K562 (cell line): ENCODE measurements at regions not wholly inside any gene's neighbourhood (a gene's known extent, or its start where the extent isn't known, plus 50 kb on each side); places are given as distances from the start of the nearest gene placed in this dataset.

ENCODE experiments used
- ATAC-seq: fragments of 200-7000 bp; cut with Tn5 transposase; 3 replicates; pipeline ENCODE4 v1.9.1; 2020; ENCODE audit warnings: moderate library complexity
- BruUV-seq: library from RNA; stranded (reverse); fragments of 400-500 nt; replicated peaks from 2 replicates; lab custom pipeline; 2021; lab: Mats Ljungman, UMichigan
- CTCF ChIA-PET: fragments of 300-600 bp; formaldehyde crosslinking; extraction: SDS; loops from one replicate; lab custom pipeline; 2021; ENCODE audit warnings: low intra/inter-chr PET ratio; lab: Yijun Ruan, JAX
- POLR2A ChIA-PET: fragments of 300-600, 350-650 bp; sonication (Branson Sonifier 250); formaldehyde crosslinking; extraction: SDS; loops from one replicate; lab custom pipeline; 2021; ENCODE audit warnings: antibody characterized with exemption, inconsistent platforms; lab: Yijun Ruan, JAX
- DNase-seq, 4 experiments: peaks; one replicate each; pipeline versions ENCODE4 v3.0.0 to v3.0.0-alpha.2; 2011 to 2018; ENCODE audit warnings: low spot score in 3 of 4, mixed read lengths in 3 of 4; ENCODE audit errors: extremely low read depth in 1 of 4
- FAIRE-seq: peaks from 2 replicates; lab custom pipeline; 2011; peaks lifted over from hg19 to GRCh38; lab: Jason Lieb, UNC
- H2AFZ ChIP-seq: 2 replicates; pipeline ENCODE4 v1.6.0; 2011; ENCODE audit warnings: low read depth, low read length, control low read depth, inconsistent platforms
- H3K27ac ChIP-seq: fragments of 200-600 bp; 3 replicates; pipeline ENCODE4 v1.8.0; 2011; ENCODE audit warnings: low read depth, mild to moderate bottlenecking, control low read depth, inconsistent platforms, low read length, moderate library complexity, mixed read lengths; ENCODE audit errors: extremely low read depth
- H3K27me3 ChIP-seq, 2 experiments: fragments of 300-600 bp in 1 of 2; 2 replicates in 1 of 2; 3 replicates in 1 of 2; pipeline versions ENCODE4 v1.6.0 to v1.8.0; 2011; ENCODE audit warnings: inconsistent platforms in 2 of 2, low read length in 2 of 2, mild to moderate bottlenecking in 1 of 2, mixed read lengths in 1 of 2, moderate library complexity in 1 of 2; ENCODE audit not compliant: control insufficient read depth in 2 of 2, insufficient read depth in 2 of 2
- H3K36me3 ChIP-seq: fragments of 300-600 bp; 3 replicates; pipeline ENCODE4 v1.8.0; 2011; ENCODE audit warnings: mild to moderate bottlenecking, low read length, inconsistent platforms; ENCODE audit not compliant: control insufficient read depth, insufficient read depth
- H3K4me1 ChIP-seq, 2 experiments: fragments of 200-600 bp in 1 of 2; replicated peaks in 1 of 2; 2 replicates in 1 of 2; 3 replicates in 1 of 2; pipeline versions ENCODE4 v1.5.1 to v1.8.0; 2011; ENCODE audit warnings: inconsistent platforms in 2 of 2, low read length in 2 of 2, mild to moderate bottlenecking in 1 of 2, mixed read lengths in 1 of 2, moderate library complexity in 1 of 2; ENCODE audit not compliant: control insufficient read depth in 2 of 2, insufficient read depth in 2 of 2
- H3K4me2 ChIP-seq: 2 replicates; pipeline ENCODE4 v1.6.1; 2011; ENCODE audit warnings: low read length, control low read depth, inconsistent platforms, mixed read lengths; ENCODE audit not compliant: insufficient read depth
- H3K4me3 ChIP-seq: fragments of 200-600 bp; sonication (generic), shearing (Covaris generic); 2 replicates; pipeline ENCODE4 v1.5.1; 2016; ENCODE audit warnings: control low read depth, inconsistent platforms
- H3K79me2 ChIP-seq: fragments of 200-600 bp; 3 replicates; pipeline ENCODE4 v1.8.0; 2011; ENCODE audit warnings: low read length, inconsistent platforms; ENCODE audit not compliant: control insufficient read depth, insufficient read depth
- H3K9ac ChIP-seq, 2 experiments: 2 replicates each; pipeline versions ENCODE4 v1.6.0 to v1.6.1; 2011; ENCODE audit warnings: low read depth in 2 of 2, low read length in 2 of 2, control low read depth in 1 of 2, inconsistent platforms in 1 of 2, mild to moderate bottlenecking in 1 of 2, mixed read lengths in 1 of 2; ENCODE audit not compliant: insufficient read depth in 1 of 2
- H3K9me1 ChIP-seq: one replicate; pipeline ENCODE4 v1.6.0; 2011; ENCODE audit warnings: inconsistent platforms, mild to moderate bottlenecking, low read length, moderate library complexity; ENCODE audit not compliant: control insufficient read depth, insufficient read depth
- H3K9me3 ChIP-seq: replicated peaks from 2 replicates; pipeline ENCODE4 v1.5.1; 2011; ENCODE audit warnings: low read depth, low read length, inconsistent platforms; ENCODE audit not compliant: control insufficient read depth, insufficient read depth
- H4K20me1 ChIP-seq: replicated peaks from 2 replicates; pipeline ENCODE4 v1.6.1; 2011; ENCODE audit warnings: low read length, inconsistent platforms, mixed read lengths; ENCODE audit not compliant: control insufficient read depth, insufficient read depth
- ADNP ChIP-seq: fragments of 200-800 bp; sonication (Bioruptor generic); IDR thresholded peaks from 2 replicates; pipeline ENCODE4 v1.6.1; 2016; ENCODE audit warnings: missing genetic modification characterization, missing compliant biosample characterization
- HCFC1 ChIP-seq: IDR thresholded peaks from 2 replicates; pipeline ENCODE4 v1.6.1; 2012; ENCODE audit warnings: low read depth, low read length, improper control_type of control experiment
- HOXB6 ChIP-seq: fragments of 250-450 bp; sonication (Bioruptor Pico); IDR thresholded peaks from 2 replicates; pipeline ENCODE4 v1.5.1; 2022; ENCODE audit warnings: mild to moderate bottlenecking, borderline replicate concordance
- HSF4 ChIP-seq: fragments of 250-450 bp; sonication (Bioruptor Pico); IDR thresholded peaks from 2 replicates; pipeline ENCODE4 v2.1.2; 2022; ENCODE audit warnings: mild to moderate bottlenecking, moderate library complexity, borderline replicate concordance
- MCM3 ChIP-seq: fragments of 450-650 bp; IDR thresholded peaks from 2 replicates; pipeline ENCODE4 v1.6.1; 2016
- SP1 ChIP-seq: sonication (generic); formaldehyde crosslinking; IDR thresholded peaks from 2 replicates; pipeline ENCODE4 v1.8.1; 2022; ENCODE audit warnings: mild to moderate bottlenecking, missing genetic modification reagents
- TAL1 ChIP-seq: fragments of 450-650 bp; IDR thresholded peaks from 2 replicates; pipeline ENCODE4 v1.6.1; 2016; ENCODE audit warnings: mild to moderate bottlenecking
- TARDBP ChIP-seq: fragments of 450-650 bp; IDR thresholded peaks from 2 replicates; pipeline ENCODE4 v1.6.1; 2016
- ZNF282 ChIP-seq: sonication (generic); formaldehyde crosslinking; IDR thresholded peaks from 2 replicates; pipeline ENCODE4 v1.8.1; 2023; ENCODE audit warnings: missing genetic modification reagents
- ZNF384 ChIP-seq: IDR thresholded peaks from 2 replicates; pipeline ENCODE4 v1.6.1; 2012; ENCODE audit warnings: low read depth, low read length, improper control_type of control experiment
- ZNF586 ChIP-seq: fragments of 450-650 bp; formaldehyde crosslinking; conservative IDR thresholded peaks from 2 replicates; pipeline ENCODE4 v1.4.0; 2020; ENCODE audit warnings: mild to moderate bottlenecking, moderate library complexity
- ZNF668 ChIP-seq: fragments of 250-450 bp; sonication (Bioruptor Pico); IDR thresholded peaks from 2 replicates; pipeline ENCODE4 v1.8.0; 2022; ENCODE audit warnings: mild to moderate bottlenecking, inconsistent platforms
- WGBS: fragments of 100-300 bp; shearing (Covaris generic); methylation state at CpG from one replicate; pipeline ENCODE4 v1.1.6; 2016; ENCODE audit warnings: low coverage, mixed read lengths; ENCODE audit not compliant: insufficient coverage; ENCODE audit errors: missing lambda C conversion rate; 5-methylcytosine and 5-hydroxymethylcytosine counted together
- in situ Hi-C: fragments of 300-500 bp; cut with MboI; formaldehyde crosslinking; loops from 4 replicates; pipeline ENCODE4 v1.15.0; 2018; ENCODE audit warnings: inconsistent platforms, mixed read lengths
- intact Hi-C: fragments of 100-400 bp; cut with micrococcal nuclease; formaldehyde crosslinking; loops from 2 replicates; pipeline ENCODE4 v1.14.2; 2022
- TF ChIP-seq, protein P1 (sequence below): sonication (generic); IDR thresholded peaks from 2 replicates; pipeline ENCODE4 v1.6.1; 2016
- TF ChIP-seq, protein P2 (sequence below): sonication (generic); formaldehyde crosslinking; IDR thresholded peaks from 2 replicates; pipeline ENCODE4 v1.4.0; 2020; ENCODE audit warnings: mild to moderate bottlenecking, missing genetic modification reagents

DNA sequence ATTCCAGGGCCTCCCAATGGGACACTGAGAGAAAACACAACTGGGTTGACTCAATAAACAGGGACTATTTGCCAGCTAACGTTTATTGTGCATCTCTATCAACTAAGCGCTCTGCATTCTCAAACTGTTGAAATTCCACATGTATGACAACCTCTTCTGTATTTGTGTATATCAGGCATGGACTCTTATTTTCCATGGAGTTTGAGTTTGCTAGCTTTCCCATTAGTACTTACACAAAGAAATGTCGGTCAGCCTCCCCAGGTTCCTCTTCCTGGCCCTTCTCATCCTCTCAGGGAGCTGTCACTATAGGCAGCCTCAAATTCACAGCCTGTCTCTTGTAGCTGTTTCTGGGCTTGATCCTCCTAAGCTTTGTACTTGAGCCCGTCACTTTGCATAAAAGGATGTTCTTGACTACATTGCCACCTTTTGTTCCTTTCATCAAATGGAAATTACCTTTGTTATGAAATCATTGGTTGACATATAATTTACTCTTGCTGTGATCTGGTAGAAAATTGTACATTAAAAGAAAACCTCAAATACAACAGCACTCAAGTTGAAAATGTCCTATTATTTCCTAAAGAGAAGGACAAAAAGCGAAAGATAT is 60.0 kb upstream of the NTPCR start:
- Histone ChIP-seq H4K20me1 (no peaks in the 10 kb centered on the region), H3K9me1 (no peaks in the 10 kb centered on the region), H3K27me3 (peaks cover 0 to 4% of the 10 kb centered on the region in 2 experiments; a peak in 1 of 5 replicates), H3K9ac (no peak overlapping the region), H3K27ac (no peak overlapping the region), H3K4me3 (no peak overlapping the region), H3K36me3 (no peaks in the 10 kb centered on the region), H3K9me3 (no peaks in the 10 kb centered on the region; the same call in 1 of the 2 replicates), H3K79me2 (no peaks in the 10 kb centered on the region), H3K4me2 (no peak overlapping the region), H2AFZ (no peak overlapping the region), H3K4me1 (no peaks in the 10 kb centered on the region)
- 1% methylated on average over 5 of the region's 5 CpGs for WGBS
- ChIA-PET CTCF (no interaction called here), POLR2A (interaction anchor here (0.6 kb wide), 1 partner anchor 319 kb away, joined by 3 read pairs; no protein-coding TSS in a partner anchor)
- TF ChIP-seq ZNF384 (no peak), HCFC1 (no peak), ZNF668 (CRISPR knock-in tag) (no peak), ZNF586 (CRISPR knock-in tag) (no peak), MCM3 (no peak), ZNF282 (no peak), HOXB6 (no peak), HSF4 (CRISPR knock-in tag) (no peak), SP1 (CRISPR knock-in tag) (no peak), TARDBP (no peak), TAL1 (no peak), ADNP (tag) (no peak)
- TF ChIP-seq, protein P1, sequence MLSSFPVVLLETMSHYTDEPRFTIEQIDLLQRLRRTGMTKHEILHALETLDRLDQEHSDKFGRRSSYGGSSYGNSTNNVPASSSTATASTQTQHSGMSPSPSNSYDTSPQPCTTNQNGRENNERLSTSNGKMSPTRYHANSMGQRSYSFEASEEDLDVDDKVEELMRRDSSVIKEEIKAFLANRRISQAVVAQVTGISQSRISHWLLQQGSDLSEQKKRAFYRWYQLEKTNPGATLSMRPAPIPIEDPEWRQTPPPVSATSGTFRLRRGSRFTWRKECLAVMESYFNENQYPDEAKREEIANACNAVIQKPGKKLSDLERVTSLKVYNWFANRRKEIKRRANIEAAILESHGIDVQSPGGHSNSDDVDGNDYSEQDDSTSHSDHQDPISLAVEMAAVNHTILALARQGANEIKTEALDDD: no peak
- TF ChIP-seq, protein P2, sequence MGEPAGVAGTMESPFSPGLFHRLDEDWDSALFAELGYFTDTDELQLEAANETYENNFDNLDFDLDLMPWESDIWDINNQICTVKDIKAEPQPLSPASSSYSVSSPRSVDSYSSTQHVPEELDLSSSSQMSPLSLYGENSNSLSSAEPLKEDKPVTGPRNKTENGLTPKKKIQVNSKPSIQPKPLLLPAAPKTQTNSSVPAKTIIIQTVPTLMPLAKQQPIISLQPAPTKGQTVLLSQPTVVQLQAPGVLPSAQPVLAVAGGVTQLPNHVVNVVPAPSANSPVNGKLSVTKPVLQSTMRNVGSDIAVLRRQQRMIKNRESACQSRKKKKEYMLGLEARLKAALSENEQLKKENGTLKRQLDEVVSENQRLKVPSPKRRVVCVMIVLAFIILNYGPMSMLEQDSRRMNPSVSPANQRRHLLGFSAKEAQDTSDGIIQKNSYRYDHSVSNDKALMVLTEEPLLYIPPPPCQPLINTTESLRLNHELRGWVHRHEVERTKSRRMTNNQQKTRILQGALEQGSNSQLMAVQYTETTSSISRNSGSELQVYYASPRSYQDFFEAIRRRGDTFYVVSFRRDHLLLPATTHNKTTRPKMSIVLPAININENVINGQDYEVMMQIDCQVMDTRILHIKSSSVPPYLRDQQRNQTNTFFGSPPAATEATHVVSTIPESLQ: no peak
- FAIRE-seq: no peak
- no peak for ATAC-seq
- DNase-seq: no peak
- intact Hi-C loops: no loop called here
- in situ Hi-C loops: no loop called here
- BruUV-seq: no TSS peak
